Heart left ventricle (tissue), 16 donors: ENCODE measurements at regions not wholly inside any gene's neighbourhood (a gene's known extent, or its start where the extent isn't known, plus 50 kb on each side); places are given as distances from the start of the nearest gene placed in this dataset.

Experiments
- ATAC-seq, 4 donors: fragments of 200-7000 bp; cut with Tn5 transposase; one replicate each; pipeline ENCODE4 v1.9.1; 2020 to 2022; ENCODE audit warnings: moderate library complexity in 4 of 4, mild to moderate bottlenecking in 3 of 4, moderate number of reproducible peaks in 1 of 4
- DNase-seq, 5 donors: peaks; one replicate each; pipeline ENCODE4 v3.0.0-alpha.2; 2020
- H3K27ac ChIP-seq, 12 donors: fragments of 200-600 bp; sonication (generic) in 4 of 12; one replicate each; pipeline versions ENCODE4 v1.5.0 to v1.8.0; 2016 to 2022; ENCODE audit warnings: mild to moderate bottlenecking in 2 of 12
- H3K27me3 ChIP-seq, 9 donors: fragments of 200-600 bp; sonication (generic) in 2 of 9; one replicate each; pipeline versions ENCODE4 v1.5.1 to v1.8.0; 2016 to 2022; ENCODE audit warnings: mild to moderate bottlenecking in 3 of 9
- H3K36me3 ChIP-seq, 9 donors: fragments of 200-600 bp; sonication (generic) in 2 of 9; one replicate each; pipeline versions ENCODE4 v1.5.0 to v1.8.0; 2018 to 2022; ENCODE audit warnings: mild to moderate bottlenecking in 2 of 9
- H3K4me1 ChIP-seq, 12 donors: fragments of 200-600 bp; sonication (generic) in 4 of 12; one replicate each; pipeline versions ENCODE4 v1.5.0 to v1.8.0; 2016 to 2022; ENCODE audit warnings: mild to moderate bottlenecking in 3 of 12
- H3K4me3 ChIP-seq, 12 donors: fragments of 200-600 bp; sonication (generic) in 4 of 12; one replicate each; pipeline versions ENCODE4 v1.5.0 to v1.8.0; 2017 to 2022; ENCODE audit warnings: mild to moderate bottlenecking in 9 of 12, moderate library complexity in 4 of 12
- H3K9me3 ChIP-seq, 12 donors: fragments of 200-600 bp; sonication (generic) in 4 of 12; one replicate each; pipeline versions ENCODE4 v1.5.0 to v1.8.0; 2016 to 2022; ENCODE audit warnings: mild to moderate bottlenecking in 1 of 12
- CTCF ChIP-seq, 12 donors: fragments of 200-600 bp; sonication (generic) in 4 of 12; IDR thresholded peaks; one replicate each; pipeline versions ENCODE4 v1.5.0 to v1.8.0; 2018 to 2022; ENCODE audit warnings: antibody characterized with exemption in 12 of 12, mild to moderate bottlenecking in 5 of 12
- POLR2A ChIP-seq, 2 donors: fragments of 450-650 bp; IDR thresholded peaks; one replicate each; pipeline ENCODE4 v1.6.1; 2017; ENCODE audit warnings: antibody characterized with exemption in 2 of 2, mild to moderate bottlenecking in 2 of 2, moderate library complexity in 2 of 2
- WGBS, 4 donors: extraction: QIAGEN DNeasy Blood & Tissue Kit in 2 of 4; methylation state at CpG; one replicate each; pipeline versions ENCODE4 v1.1.5 to v1.1.7; 2013 to 2018; 5-methylcytosine and 5-hydroxymethylcytosine counted together
- intact Hi-C, 10 donors: fragments of 100-400 bp; cut with DNase I; formaldehyde crosslinking; loops; one replicate each; pipeline versions ENCODE4 v1.11.1 to v1.14.2; 2022
- donor health status: ischemic (EF 13 %, LVEDD 7.1; RV severe dilation, severe dysfunction).
- donor health status: healthy with polysubstance abuse.
- donor health status: DM: no; HTN: yes; CAD: no.
- donor health status: DM: no; HTN: no; CAD: no.
- donor health status: ischemic (EF 25% LVEDD 6.9; RV normal size, moderate dysfunction).
- donor health status: ischemic (EF 25% LVEDD 5.7; RV mildly dilated, moderate dysfunction).
- donor health status: healthy.
- donor health status: DM: yes; HTN: yes; CAD: no.
- donor health status: ischemic (EF 35%, LVEDD 5.7; RV mildly dilated, moderate dysfunction).
- donor health status: nonischemic (EF 11% LVEDD 7.7; RV severe dilation, severe dysfunction).
- donor health status: DM: yes; HTN: yes; CAD: no.
- donor health status: PGD.
- donor health status: ischemic (EF 29% LVEDD 5.4; RV normal size, mild dysfunction).
- donor health status: nonischemic (EF 23%, LVEDD 6.1; RV moderate dilation, normal function).

- H3K4me1 ChIP-seq, result no peaks in the 10 kb centered on the region
- 90 to 96% (median 94%) methylated on average over 1 of the region's 1 CpG for WGBS, 4 donors
- no peaks in the 10 kb centered on the region for H3K9me3 ChIP-seq
- ATAC-seq, result no peak
- H3K36me3 ChIP-seq, result no peaks in the 10 kb centered on the region
- H3K27ac ChIP-seq, result no peak overlapping the region
- no peaks in the 10 kb centered on the region for H3K27me3 ChIP-seq
- intact Hi-C loops, result no loop called here
- no peak for DNase-seq
- H3K4me3 ChIP-seq, result no peak overlapping the region
- TF ChIP-seq POLR2A (IDR thresholded peaks at IDR 0.05), result no peak
- no peak for TF ChIP-seq CTCF (IDR thresholded peaks at IDR 0.05)
Observed at GRCh38 chr3:132838477-132838876, 116.3 kb upstream of the NPHP3 start.

GRCh38 chr3:132837615-132838014 lies 115.4 kb upstream of the NPHP3 start:
- DNase-seq (no peak), ATAC-seq (no peak)
- no peaks in the 10 kb centered on the region for H3K27me3 ChIP-seq
- WGBS, 4 donors, result 86 to 91% (median 90%) methylated on average over 2 of the region's 2 CpGs
- no peak overlapping the region for H3K4me3 ChIP-seq
- no peaks in the 10 kb centered on the region for H3K9me3 ChIP-seq
- H3K36me3 ChIP-seq, result no peaks in the 10 kb centered on the region
- no peaks in the 10 kb centered on the region for H3K4me1 ChIP-seq
- TF ChIP-seq POLR2A (IDR thresholded peaks at IDR 0.05) (no peak), CTCF (IDR thresholded peaks at IDR 0.05) (no peak)
- intact Hi-C loops, result no loop called here
- no peak overlapping the region for H3K27ac ChIP-seq

GRCh38 chr3:132834356-132834755 lies 112.1 kb upstream of the NPHP3 start:
- intact Hi-C loops, result no loop called here
- Histone ChIP-seq H3K4me3 (no peak overlapping the region), H3K36me3 (no peaks in the 10 kb centered on the region), H3K9me3 (no peaks in the 10 kb centered on the region), H3K27ac (no peak overlapping the region), H3K27me3 (no peaks in the 10 kb centered on the region), H3K4me1 (no peaks in the 10 kb centered on the region)
- 66 to 72% (median 70%) methylated on average over 3 of the region's 3 CpGs for WGBS, 4 donors
- DNase-seq, result no peak
- no peak for ATAC-seq
- no peak for TF ChIP-seq POLR2A (IDR thresholded peaks at IDR 0.05)
- TF ChIP-seq CTCF (IDR thresholded peaks at IDR 0.05), result no peak

GRCh38 chr3:132829101-132829500 lies 106.9 kb upstream of the NPHP3 start:
- intact Hi-C loops, result no loop called here
- TF ChIP-seq POLR2A (IDR thresholded peaks at IDR 0.05) (no peak), CTCF (IDR thresholded peaks at IDR 0.05) (no peak)
- no peaks in the 10 kb centered on the region for H3K36me3 ChIP-seq
- H3K4me3 ChIP-seq, result no peak overlapping the region
- no peak overlapping the region for H3K27ac ChIP-seq
- no peaks in the 10 kb centered on the region for H3K27me3 ChIP-seq
- ATAC-seq (no peak), DNase-seq (no peak)
- 89 to 93% (median 91%) methylated on average over 7 of the region's 7 CpGs for WGBS, 4 donors
- no peaks in the 10 kb centered on the region for H3K9me3 ChIP-seq
- H3K4me1 ChIP-seq, result no peaks in the 10 kb centered on the region
